MV-4-11 (cell line): ENCODE measurements at regions not wholly inside any gene's neighbourhood (a gene's known extent, or its start where the extent isn't known, plus 50 kb on each side); places are given as distances from the start of the nearest gene placed in this dataset.
"Not testable (repeated sequence)": the region's sequence is repeated elsewhere in the genome, so short reads cannot be mapped to it uniquely, and the experiment has no call there.

Experiments used
- DNase-seq: peaks from one replicate; lab custom pipeline; 2025; lab: John Stamatoyannopoulos, UW

DNA sequence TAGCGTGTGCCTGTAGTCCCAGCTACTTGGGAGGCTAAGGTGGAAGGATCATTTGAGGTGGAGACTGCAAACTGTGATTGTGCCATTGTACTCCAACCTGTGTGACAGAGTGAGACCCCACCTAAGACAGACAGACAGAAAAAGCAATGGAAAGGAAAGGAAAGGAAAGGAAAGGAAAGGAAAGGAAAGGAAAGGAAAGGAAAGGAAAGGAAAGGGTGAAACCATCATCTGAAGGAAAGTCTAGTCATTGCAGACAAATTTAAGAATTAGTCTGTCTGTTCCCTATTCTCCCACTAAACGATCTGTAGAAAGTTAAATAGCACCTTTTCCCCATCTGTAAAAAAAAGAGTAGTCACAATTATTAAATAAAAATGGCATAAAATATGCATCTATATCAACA is 91.1 kb upstream of the SKAP2 start:
- no peak for DNase-seq

DNA sequence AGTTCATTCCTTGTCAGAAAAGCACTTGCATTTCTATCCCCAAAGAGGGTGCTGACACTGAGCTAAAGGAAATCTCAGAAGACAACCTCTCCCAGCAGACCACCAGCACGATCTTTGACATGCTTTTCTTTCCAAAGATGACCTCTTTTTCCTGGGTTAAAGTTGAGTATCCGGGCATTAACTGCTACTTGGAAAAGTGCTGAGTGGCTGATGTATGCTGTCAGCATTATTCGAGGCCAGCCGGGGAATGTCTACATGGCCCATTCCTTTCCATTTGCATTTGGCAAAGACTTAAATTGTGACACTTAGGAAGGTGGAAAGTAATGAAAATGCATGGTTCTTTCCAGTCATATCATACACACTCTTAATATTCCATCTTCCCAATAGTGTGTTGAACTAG is 90.6 kb upstream of the SKAP2 start:
- no peak for DNase-seq

DNA sequence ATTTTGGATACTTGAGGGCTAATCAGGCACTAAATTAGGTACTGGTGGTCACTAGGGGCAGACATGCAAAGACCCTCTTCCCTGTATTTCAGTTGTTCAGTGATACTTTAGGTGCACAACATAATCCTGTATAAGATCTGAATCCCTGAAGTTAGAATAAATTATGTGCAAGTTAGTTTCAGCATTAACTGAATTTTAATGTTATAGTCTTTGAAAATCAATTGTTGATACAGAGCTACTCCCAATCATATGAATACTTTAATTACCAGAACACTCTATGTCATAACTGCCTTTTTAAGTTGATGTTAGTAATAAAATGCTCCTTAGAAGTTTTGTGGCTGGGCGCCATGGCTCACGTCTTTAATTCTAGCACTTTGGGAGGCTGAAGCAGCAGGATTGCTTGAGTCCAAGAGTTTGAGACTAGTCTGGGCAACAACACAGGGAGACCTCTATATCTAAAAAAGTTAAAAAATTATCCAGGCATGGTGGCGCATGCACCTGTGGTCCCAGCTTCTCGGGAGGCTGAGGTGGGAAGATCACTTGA is 87.1 kb upstream of the SKAP2 start:
- DNase-seq, result no peak

DNA sequence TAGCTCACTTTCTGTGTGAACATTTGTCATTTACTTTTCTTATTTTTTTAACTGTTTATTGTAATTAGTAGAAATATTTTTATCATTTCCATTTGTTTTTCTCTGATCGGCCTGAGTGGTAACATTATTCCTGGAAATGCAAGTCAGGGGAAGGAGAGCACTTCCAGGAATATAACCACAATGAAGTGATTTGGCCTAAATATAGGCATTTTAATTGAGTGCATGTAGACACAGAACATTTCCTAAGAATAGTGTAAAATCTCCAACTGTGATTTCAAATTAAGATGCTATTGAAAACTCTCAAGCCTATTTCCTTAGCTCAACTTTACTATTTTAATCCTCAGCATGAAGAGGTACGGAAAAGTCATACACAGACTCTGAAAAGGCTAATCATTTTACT is 86.5 kb upstream of the SKAP2 start:
- no peak for DNase-seq

DNA sequence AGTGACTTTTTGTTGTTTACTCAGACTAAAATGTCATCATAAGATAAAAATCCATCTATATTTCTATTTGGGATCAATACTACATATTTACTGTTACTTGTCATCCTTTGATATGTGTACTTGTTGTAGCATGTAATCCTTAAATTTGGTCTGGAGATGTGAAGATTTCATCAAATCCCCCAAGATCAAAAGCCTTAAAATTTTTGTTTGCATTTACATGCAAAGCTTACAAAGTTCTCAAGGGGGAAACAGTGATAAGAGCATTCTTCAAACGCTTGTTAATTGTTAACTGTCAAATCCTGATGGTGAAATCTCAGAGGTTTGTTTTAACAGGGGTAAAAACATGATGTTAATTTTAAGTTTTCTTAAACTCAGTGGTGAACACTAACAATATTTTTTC is 84.9 kb upstream of the SKAP2 start:
- no peak for DNase-seq

DNA sequence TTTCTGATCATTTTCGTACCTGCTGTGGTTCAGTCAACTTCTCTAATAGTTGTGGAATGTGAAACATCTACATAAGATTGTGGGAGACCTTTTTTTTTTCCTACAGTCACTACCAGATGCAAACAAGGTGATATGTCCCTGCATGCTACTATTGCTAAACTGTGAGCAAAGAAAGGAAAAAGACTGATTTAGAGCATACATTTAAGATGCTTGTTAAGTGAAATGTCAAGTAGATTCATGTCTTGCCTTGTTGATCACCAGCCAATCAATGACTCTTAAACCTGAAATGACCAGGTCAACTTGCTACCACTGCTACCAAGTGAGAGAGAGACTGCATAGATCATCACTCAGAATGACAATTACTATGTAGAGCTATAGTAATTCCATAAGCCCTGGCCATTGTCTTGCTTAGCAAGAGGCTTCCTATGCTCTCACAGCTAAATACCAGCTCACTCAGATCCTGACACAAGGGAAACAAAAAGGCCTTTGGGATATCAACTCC is 84.3 kb upstream of the SKAP2 start:
- DNase-seq, result no peak

DNA sequence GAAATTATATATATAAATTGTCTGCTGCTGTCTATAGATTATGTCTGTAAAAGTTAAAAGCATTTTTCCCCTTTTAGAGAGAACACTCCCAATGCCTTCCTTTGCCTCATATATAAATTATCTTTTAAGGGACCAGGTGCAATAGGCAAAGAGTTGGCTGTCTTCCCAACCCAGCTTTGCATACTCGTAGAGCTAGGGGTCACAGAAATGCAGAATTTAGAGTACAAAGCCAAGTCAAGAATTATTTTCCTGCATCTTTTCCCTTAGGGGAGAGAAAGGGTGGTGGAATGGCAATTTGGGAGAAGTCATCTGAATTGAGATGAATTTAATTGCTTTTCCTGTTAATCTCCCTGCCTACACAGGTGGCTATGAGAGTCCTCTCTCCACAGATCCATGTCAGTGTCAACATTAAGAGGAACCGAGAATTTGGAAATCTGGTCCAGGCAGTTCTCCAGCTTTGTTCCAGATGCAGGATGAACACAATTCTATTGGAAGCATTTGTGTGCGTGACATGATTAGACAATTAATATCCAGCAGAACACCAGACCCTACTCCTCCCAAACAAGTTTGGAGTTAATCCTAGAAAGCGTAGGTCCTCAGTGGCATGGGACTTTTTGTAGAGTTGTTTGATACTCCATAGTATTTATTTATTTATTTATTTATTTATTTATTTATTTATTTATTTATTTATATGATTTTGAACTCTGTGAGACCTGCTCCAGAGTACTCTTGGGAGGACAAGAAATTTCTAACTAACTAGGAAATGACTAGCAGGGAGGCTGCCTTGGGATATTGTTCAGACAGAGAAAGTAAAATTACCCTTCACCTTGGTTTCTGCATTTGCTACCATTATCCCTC is 80.3 kb upstream of the SKAP2 start:
- DNase-seq, result no peak

DNA sequence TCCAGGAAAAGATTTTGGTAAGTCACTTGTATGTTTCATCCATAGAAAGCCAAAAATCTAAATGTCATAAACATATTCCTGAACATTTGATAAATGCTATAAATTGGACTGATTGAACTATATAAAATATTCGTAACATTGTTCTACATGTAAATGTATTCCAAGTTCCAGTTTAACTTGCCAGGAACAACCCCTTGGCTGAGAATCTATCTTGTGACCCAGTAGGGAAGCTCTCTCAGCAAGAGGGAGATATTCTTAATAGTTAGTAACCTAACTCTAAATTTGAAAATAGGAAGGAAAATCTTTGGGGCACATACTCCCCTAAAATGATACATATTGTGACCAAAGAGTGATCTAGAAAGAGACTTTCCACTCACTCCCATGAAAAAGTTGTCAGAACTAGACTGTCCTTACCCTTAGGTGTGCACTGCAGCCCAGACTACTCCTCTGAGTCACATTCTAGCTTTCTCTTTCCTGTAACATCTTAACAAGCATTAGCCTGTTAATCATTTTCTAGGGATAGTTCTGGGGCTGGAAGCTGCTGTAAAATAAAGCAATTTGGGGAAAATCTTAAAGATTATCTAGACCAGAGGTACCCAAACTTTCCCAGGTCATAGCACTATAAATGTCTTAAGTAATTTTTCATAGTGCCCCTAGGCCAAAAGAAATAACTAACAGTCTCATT is 73.7 kb upstream of the SKAP2 start:
- DNase-seq, result no peak

DNA sequence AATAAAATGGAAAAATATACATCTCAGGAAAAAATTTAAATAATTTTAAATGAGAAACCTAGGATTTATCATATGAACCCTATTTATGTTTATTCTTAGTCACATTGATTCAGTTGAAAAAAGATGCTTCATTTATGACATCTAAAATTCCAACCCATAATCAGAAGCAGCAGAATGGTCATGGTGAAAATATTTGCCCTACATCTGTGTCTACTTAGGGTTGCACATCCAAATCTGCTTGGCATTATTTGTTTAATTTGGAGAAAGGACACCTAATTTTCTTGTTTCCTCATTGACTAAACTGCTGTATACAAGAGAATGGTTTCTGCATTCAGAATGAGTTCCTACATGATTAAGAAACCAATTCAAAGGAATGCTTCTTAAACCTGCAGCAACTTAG is 72.9 kb upstream of the SKAP2 start:
- DNase-seq, result no peak

DNA sequence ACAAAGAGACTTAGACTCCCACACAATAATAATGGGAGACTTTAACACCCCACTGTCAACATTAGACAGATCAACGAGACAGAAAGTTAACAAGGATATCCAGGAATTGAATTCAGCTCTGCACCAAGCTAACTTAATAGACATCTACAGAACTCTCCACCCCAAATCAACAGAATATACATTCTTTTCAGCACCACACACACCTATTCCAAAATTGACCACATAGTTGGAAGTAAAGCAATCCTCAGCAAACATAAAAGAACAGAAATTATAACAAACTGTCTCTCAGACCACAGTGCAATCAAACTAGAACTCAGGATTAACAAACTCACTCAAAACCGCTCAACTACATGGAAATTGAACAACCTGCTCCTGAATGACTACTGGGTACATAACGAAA is 68.2 kb upstream of the SKAP2 start:
- not testable (repeated sequence) for DNase-seq

DNA sequence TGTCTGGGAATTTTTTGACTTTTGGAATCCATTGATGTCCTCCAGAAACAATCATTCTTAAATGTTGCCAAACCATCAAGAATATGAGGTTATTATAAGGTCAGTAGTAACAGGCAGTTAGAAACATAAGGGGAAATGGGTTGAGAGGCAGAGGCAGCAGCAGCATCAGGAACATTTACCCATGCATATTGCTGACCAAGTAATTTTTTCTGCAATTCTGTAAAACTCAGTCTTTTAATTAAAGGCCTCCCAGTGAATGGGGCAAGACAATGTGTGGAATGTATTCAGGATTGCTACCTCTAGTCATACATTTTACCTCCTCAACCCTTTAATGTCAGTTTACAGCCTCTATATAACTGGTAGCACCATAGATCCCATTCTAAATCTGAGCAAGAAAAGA is 66.5 kb upstream of the SKAP2 start:
- no peak for DNase-seq

DNA sequence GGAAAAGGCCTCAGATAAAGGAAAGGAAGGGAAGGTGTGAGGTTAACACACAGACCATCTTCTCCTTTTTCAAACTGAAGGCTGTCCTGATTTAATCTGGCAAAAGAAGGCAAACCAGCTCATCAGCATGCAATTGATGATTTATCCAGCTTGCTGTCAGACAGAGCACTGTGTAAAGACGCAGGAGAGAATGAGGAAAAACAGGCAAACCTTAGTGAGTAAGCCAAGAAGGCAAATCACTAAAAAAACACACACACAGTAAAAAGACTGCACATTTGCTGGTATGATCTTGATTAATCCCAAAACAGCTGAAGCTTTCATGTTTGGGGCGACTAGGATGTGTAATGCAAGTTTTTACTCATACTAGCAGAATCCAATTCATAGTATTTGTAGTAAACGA is 65.8 kb upstream of the SKAP2 start:
- no peak for DNase-seq

DNA sequence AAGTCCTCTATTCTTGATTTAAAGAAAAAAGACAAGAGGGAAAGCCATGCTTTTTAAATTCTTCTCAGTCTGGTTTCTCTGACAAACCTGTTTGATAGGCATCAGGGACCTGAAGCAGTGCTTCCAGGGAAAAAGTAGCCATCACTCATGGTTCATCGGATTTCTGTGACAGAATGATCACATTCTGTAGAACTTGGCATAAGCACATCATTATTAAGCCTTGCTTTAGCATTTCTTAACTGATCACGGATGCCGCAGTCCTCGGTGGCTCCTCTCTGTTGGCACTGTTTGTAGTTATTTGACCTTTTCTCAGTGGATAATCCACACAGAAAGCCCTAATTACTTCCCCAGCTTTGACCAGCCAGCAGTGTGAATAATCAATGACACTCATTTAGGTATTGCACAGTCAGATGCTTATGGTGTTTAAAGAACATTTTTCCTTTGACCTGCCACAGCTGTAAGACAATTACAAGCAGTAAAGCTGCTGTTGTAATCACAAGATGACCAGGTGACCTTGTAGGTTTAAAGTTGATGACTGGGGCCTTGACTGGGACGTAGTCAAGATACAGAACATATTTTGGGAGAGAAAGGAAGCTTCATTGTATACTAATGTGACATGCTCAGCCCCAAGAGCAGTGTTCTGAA is 64.4 kb upstream of the SKAP2 start:
- no peak for DNase-seq

DNA sequence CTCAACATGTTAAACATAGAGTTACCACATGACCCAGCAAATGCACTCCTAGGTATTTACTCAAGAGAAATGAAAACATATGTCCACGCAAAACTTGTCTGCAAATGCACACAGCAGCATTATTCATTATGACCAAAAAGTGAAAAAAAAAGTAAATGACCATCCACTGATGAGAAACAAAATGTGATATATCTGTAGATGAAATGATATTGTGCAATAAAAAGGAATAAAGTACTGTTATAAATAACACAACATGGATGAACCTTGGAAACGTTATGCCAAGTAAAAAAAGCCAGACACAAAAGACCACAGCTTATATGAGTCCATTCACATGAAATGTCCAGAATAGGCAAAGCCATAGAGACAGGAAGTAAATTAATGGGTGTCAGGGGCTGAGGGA is 61.4 kb upstream of the SKAP2 start:
- no peak for DNase-seq

DNA sequence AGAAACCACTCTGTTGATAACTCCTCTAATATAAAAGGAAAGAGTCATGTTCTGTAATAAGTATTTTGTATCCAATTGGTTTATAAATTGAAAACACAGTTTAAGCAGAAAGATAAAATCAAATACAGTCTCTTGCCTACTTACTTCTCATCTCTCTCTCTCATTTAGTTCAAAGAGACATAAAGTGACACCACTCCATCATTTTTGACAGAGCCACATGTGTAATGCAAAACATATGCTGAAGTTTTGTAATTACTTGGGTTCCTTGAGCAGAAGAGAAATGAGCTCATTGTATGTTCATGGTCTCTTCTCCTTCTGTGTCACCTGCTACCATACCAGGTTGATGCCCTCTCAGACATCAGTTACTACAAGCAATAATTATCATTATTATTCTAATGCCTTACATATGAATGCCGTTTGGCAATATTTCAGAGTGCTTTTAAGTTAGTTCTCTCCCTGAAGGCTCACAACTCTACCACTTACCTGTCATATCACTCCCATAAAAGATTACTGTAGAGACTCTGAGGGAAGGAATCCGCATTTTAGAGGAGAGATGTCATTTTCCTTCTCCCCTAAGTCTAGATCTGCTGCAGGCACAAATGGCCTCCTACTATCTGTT is 59.9 kb upstream of the SKAP2 start:
- DNase-seq, result no peak

DNA sequence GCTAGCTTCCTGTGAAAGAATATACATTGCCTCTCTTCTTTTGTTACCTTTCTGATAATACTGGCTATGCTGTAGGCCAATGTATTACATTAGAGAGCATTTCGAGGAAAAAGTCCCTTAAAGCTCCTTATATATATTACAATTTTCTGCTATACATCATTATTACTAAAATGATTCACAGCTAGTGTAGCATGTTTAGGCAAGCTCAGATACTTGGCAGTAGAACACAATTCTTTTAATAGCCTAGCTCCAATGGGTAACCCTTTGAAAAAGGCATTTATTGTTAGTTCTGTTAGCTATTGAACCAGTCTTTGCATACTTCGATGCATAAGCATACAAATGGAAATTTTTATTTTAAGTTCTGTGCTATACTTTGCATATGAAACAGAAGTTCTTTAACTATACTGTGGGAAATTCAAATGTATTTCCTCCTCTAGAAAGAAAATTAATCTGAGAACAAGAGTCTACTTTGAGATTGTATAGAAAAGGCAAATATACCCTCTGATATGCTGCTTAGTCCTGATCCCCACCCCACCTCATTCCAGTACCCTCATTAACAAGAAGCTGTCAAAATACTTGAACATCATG is 55.6 kb upstream of the SKAP2 start:
- DNase-seq, result no peak

DNA sequence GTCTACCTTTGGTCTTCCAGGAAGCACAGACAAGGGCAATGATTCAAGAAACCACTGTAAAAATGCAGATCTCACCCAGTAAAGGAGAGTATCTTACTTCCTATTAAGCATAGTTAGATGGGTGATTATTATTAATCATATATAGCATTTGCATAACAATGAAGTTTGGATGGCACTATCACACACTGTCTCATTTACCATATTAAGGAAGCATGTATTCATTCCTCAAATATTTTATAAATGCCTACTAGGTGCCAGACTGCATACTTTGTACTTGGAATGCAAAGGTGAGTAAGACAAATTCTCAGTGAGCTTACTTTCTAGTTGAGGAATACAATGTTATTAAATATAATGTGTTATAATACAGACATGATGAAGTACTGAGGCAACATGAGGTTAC is 53.9 kb upstream of the SKAP2 start:
- no peak for DNase-seq

DNA sequence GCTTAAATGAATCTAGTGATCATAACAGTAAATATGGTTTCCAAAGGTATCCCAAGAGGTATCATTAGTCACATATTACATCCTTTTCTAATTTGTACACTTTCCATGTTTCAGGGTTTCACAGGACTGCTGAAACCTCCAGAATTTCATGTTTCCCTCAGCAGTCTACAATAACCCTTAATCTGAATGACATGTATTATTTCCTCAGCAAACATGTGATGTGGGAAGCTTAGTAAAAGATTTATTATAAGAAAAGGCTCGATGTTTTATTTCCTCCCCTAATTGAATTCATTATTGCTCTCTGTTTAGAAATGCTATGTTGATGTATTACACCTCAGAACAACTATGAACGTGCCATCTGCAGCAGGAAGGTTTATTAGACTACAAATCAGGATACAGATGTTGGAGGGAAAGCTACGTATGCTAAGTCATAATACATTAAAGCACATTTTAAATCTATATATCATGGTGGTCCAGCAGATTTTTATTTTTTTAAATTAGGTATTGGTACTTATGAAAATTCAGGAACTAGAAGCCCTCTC is 52.5 kb upstream of the SKAP2 start:
- no peak for DNase-seq

DNA sequence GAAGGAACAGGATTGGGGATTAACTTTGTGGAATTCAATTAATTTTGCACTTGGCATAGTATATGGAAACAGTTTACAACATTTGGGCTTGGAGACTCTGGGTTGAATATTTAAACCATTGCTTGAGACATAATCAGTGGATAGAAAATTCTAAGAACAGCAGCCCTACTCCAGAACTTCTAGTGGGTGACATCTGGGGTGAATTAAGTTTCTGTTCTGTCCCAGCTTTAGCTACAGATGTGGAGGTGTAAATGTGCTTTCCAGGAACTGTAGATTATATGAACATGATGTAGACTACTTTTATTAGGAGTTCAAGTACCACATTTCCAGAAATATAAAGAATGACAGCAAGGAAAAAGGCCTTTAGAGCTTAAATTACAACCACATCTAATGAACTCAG is 51.9 kb upstream of the SKAP2 start:
- DNase-seq, result no peak
